ENCODE measurements at regions not wholly inside any gene's neighbourhood (a gene's known extent, or its start where the extent isn't known, plus 50 kb on each side); places are given as distances from the start of the nearest gene placed in this dataset.

GRCh38 chr9:75788006-75788634 is 102.4 kb upstream of the PCSK5 start:
- no peaks in the 10 kb centered on the region for H3K27me3 Mint-ChIP-seq
- Histone ChIP-seq H3K36me3 (ENCODE audit: control insufficient read depth, insufficient read depth, low read length) (no peaks in the 10 kb centered on the region), H3K4me1 (ENCODE audit: control insufficient read depth, insufficient read depth, low read length, poor library complexity, severe bottlenecking) (no peaks in the 10 kb centered on the region), H3K9me3 (ENCODE audit: control insufficient read depth in 2 of 2, low read length in 2 of 2) (no peaks in the 10 kb centered on the region), H3K27me3 (ENCODE audit: control insufficient read depth, insufficient read depth, low read length) (no peaks in the 10 kb centered on the region), H3K27ac (ENCODE audit: insufficient read depth, low read length, poor library complexity, severe bottlenecking) (no peak overlapping the region), H3K4me3 (ENCODE audit: low read depth, low read length) (no peak overlapping the region)
- no peaks in the 10 kb centered on the region for H3K4me1 Mint-ChIP-seq
- H3K27ac Mint-ChIP-seq: no peak overlapping the region
- ATAC-seq (ENCODE audit: low read depth in 2 of 2) (no peak), DNase-seq (no peak)
- no peak overlapping the region for H3K4me3 Mint-ChIP-seq
- peaks cover 3 to 13% (median 5%) of the 10 kb centered on the region in 7 donors for H3K9me3 Mint-ChIP-seq
- no peaks in the 10 kb centered on the region for H3K36me3 Mint-ChIP-seq

GRCh38 chr9:75797085-75797580 is 93.3 kb upstream of the PCSK5 start:
- no peaks in the 10 kb centered on the region for H3K27me3 ChIP-seq (ENCODE audit: control insufficient read depth, insufficient read depth, low read length)
- peaks cover 0 to 1% (median 0%) of the 10 kb centered on the region in 7 donors for H3K9me3 Mint-ChIP-seq
- H3K27me3 Mint-ChIP-seq: no peaks in the 10 kb centered on the region
- no peaks in the 10 kb centered on the region for H3K36me3 ChIP-seq (ENCODE audit: control insufficient read depth, insufficient read depth, low read length)
- no peak overlapping the region for H3K4me3 ChIP-seq (ENCODE audit: low read depth, low read length)
- no peak overlapping the region for H3K4me3 Mint-ChIP-seq
- H3K27ac ChIP-seq (ENCODE audit: insufficient read depth, low read length, poor library complexity, severe bottlenecking): no peak overlapping the region
- no peaks in the 10 kb centered on the region for H3K9me3 ChIP-seq (ENCODE audit: control insufficient read depth in 2 of 2, low read length in 2 of 2)
- no peak for ATAC-seq (ENCODE audit: low read depth in 2 of 2)
- H3K4me1 Mint-ChIP-seq: peaks cover 0 to 5% (median 0%) of the 10 kb centered on the region in 4 donors
- DNase-seq: no peak
- no peaks in the 10 kb centered on the region for H3K36me3 Mint-ChIP-seq
- no peaks in the 10 kb centered on the region for H3K4me1 ChIP-seq (ENCODE audit: control insufficient read depth, insufficient read depth, low read length, poor library complexity, severe bottlenecking)
- H3K27ac Mint-ChIP-seq: no peak overlapping the region

GRCh38 chr9:75798505-75798904 is 92.0 kb upstream of the PCSK5 start:
- H3K4me1 Mint-ChIP-seq: peaks cover 0 to 6% (median 0%) of the 10 kb centered on the region in 4 donors
- Histone ChIP-seq H3K27ac (ENCODE audit: insufficient read depth, low read length, poor library complexity, severe bottlenecking) (no peak overlapping the region), H3K27me3 (ENCODE audit: control insufficient read depth, insufficient read depth, low read length) (no peaks in the 10 kb centered on the region), H3K36me3 (ENCODE audit: control insufficient read depth, insufficient read depth, low read length) (no peaks in the 10 kb centered on the region), H3K9me3 (ENCODE audit: control insufficient read depth in 2 of 2, low read length in 2 of 2) (no peaks in the 10 kb centered on the region), H3K4me3 (ENCODE audit: low read depth, low read length) (no peak overlapping the region), H3K4me1 (ENCODE audit: control insufficient read depth, insufficient read depth, low read length, poor library complexity, severe bottlenecking) (no peaks in the 10 kb centered on the region)
- no peak overlapping the region for H3K27ac Mint-ChIP-seq
- no peak for ATAC-seq (ENCODE audit: low read depth in 2 of 2)
- DNase-seq: no peak
- no peaks in the 10 kb centered on the region for H3K27me3 Mint-ChIP-seq
- no peak overlapping the region for H3K4me3 Mint-ChIP-seq
- peaks cover 0 to 1% (median 0%) of the 10 kb centered on the region in 7 donors for H3K9me3 Mint-ChIP-seq
- no peaks in the 10 kb centered on the region for H3K36me3 Mint-ChIP-seq

GRCh38 chr9:75803130-75803529 is 87.3 kb upstream of the PCSK5 start:
- Mint-ChIP-seq H3K36me3 (no peaks in the 10 kb centered on the region), H3K4me1 (peaks cover 0 to 6% (median 0%) of the 10 kb centered on the region in 4 donors), H3K9me3 (peaks cover 0 to 5% (median 0%) of the 10 kb centered on the region in 7 donors), H3K27me3 (no peaks in the 10 kb centered on the region), H3K27ac (no peak overlapping the region), H3K4me3 (no peak overlapping the region)
- Histone ChIP-seq H3K36me3 (ENCODE audit: control insufficient read depth, insufficient read depth, low read length) (no peaks in the 10 kb centered on the region), H3K9me3 (ENCODE audit: control insufficient read depth in 2 of 2, low read length in 2 of 2) (no peaks in the 10 kb centered on the region), H3K27me3 (ENCODE audit: control insufficient read depth, insufficient read depth, low read length) (no peaks in the 10 kb centered on the region), H3K27ac (ENCODE audit: insufficient read depth, low read length, poor library complexity, severe bottlenecking) (no peak overlapping the region), H3K4me1 (ENCODE audit: control insufficient read depth, insufficient read depth, low read length, poor library complexity, severe bottlenecking) (no peaks in the 10 kb centered on the region), H3K4me3 (ENCODE audit: low read depth, low read length) (no peak overlapping the region)
- ATAC-seq (ENCODE audit: low read depth in 2 of 2) (no peak), DNase-seq (no peak)

GRCh38 chr9:75810063-75810462 is 80.4 kb upstream of the PCSK5 start:
- H3K4me1 ChIP-seq (ENCODE audit: control insufficient read depth, insufficient read depth, low read length, poor library complexity, severe bottlenecking): no peaks in the 10 kb centered on the region
- H3K4me3 ChIP-seq (ENCODE audit: low read depth, low read length): no peak overlapping the region
- no peaks in the 10 kb centered on the region for H3K27me3 Mint-ChIP-seq
- no peaks in the 10 kb centered on the region for H3K36me3 Mint-ChIP-seq
- DNase-seq (no peak), ATAC-seq (ENCODE audit: low read depth in 2 of 2) (no peak)
- no peak overlapping the region for H3K4me3 Mint-ChIP-seq
- H3K27me3 ChIP-seq (ENCODE audit: control insufficient read depth, insufficient read depth, low read length): no peaks in the 10 kb centered on the region
- H3K27ac ChIP-seq (ENCODE audit: insufficient read depth, low read length, poor library complexity, severe bottlenecking): no peak overlapping the region
- no peak overlapping the region for H3K27ac Mint-ChIP-seq
- H3K4me1 Mint-ChIP-seq: no peaks in the 10 kb centered on the region
- H3K9me3 ChIP-seq (ENCODE audit: control insufficient read depth in 2 of 2, low read length in 2 of 2): no peaks in the 10 kb centered on the region
- H3K36me3 ChIP-seq (ENCODE audit: control insufficient read depth, insufficient read depth, low read length): no peaks in the 10 kb centered on the region
- H3K9me3 Mint-ChIP-seq: peaks cover 0 to 18% (median 5%) of the 10 kb centered on the region in 7 donors

- H3K4me1 ChIP-seq (ENCODE audit: control insufficient read depth, insufficient read depth, low read length, poor library complexity, severe bottlenecking): no peaks in the 10 kb centered on the region
- H3K4me3 ChIP-seq (ENCODE audit: low read depth, low read length): no peak overlapping the region
- DNase-seq (no peak), ATAC-seq (ENCODE audit: low read depth in 2 of 2) (no peak)
- H3K36me3 ChIP-seq (ENCODE audit: control insufficient read depth, insufficient read depth, low read length): no peaks in the 10 kb centered on the region
- no peaks in the 10 kb centered on the region for H3K4me1 Mint-ChIP-seq
- no peaks in the 10 kb centered on the region for H3K27me3 Mint-ChIP-seq
- H3K27ac Mint-ChIP-seq: no peak overlapping the region
- no peaks in the 10 kb centered on the region for H3K9me3 ChIP-seq (ENCODE audit: control insufficient read depth in 2 of 2, low read length in 2 of 2)
- H3K4me3 Mint-ChIP-seq: no peak overlapping the region
- no peak overlapping the region for H3K27ac ChIP-seq (ENCODE audit: insufficient read depth, low read length, poor library complexity, severe bottlenecking)
- H3K9me3 Mint-ChIP-seq: peaks cover 0 to 20% (median 7%) of the 10 kb centered on the region in 7 donors
- no peaks in the 10 kb centered on the region for H3K27me3 ChIP-seq (ENCODE audit: control insufficient read depth, insufficient read depth, low read length)
- H3K36me3 Mint-ChIP-seq: no peaks in the 10 kb centered on the region
These were observed 78.8 kb upstream of the PCSK5 start for GRCh38 chr9:75811692-75812091.

GRCh38 chr9:75812141-75812540 is 78.3 kb upstream of the PCSK5 start:
- Histone ChIP-seq H3K9me3 (ENCODE audit: control insufficient read depth in 2 of 2, low read length in 2 of 2) (no peaks in the 10 kb centered on the region), H3K36me3 (ENCODE audit: control insufficient read depth, insufficient read depth, low read length) (no peaks in the 10 kb centered on the region), H3K27ac (ENCODE audit: insufficient read depth, low read length, poor library complexity, severe bottlenecking) (no peak overlapping the region), H3K27me3 (ENCODE audit: control insufficient read depth, insufficient read depth, low read length) (no peaks in the 10 kb centered on the region), H3K4me1 (ENCODE audit: control insufficient read depth, insufficient read depth, low read length, poor library complexity, severe bottlenecking) (no peaks in the 10 kb centered on the region), H3K4me3 (ENCODE audit: low read depth, low read length) (no peak overlapping the region)
- Mint-ChIP-seq H3K27ac (no peak overlapping the region), H3K9me3 (peaks cover 0 to 22% (median 7%) of the 10 kb centered on the region in 7 donors), H3K27me3 (no peaks in the 10 kb centered on the region), H3K36me3 (no peaks in the 10 kb centered on the region), H3K4me3 (no peak overlapping the region), H3K4me1 (no peaks in the 10 kb centered on the region)
- no peak for ATAC-seq (ENCODE audit: low read depth in 2 of 2)
- no peak for DNase-seq

GRCh38 chr9:75814667-75815066 is 75.8 kb upstream of the PCSK5 start:
- Histone ChIP-seq H3K27me3 (ENCODE audit: control insufficient read depth, insufficient read depth, low read length) (no peaks in the 10 kb centered on the region), H3K27ac (ENCODE audit: insufficient read depth, low read length, poor library complexity, severe bottlenecking) (no peak overlapping the region), H3K4me3 (ENCODE audit: low read depth, low read length) (no peak overlapping the region), H3K36me3 (ENCODE audit: control insufficient read depth, insufficient read depth, low read length) (no peaks in the 10 kb centered on the region), H3K4me1 (ENCODE audit: control insufficient read depth, insufficient read depth, low read length, poor library complexity, severe bottlenecking) (no peaks in the 10 kb centered on the region), H3K9me3 (ENCODE audit: control insufficient read depth in 2 of 2, low read length in 2 of 2) (no peaks in the 10 kb centered on the region)
- Mint-ChIP-seq H3K27ac (no peak overlapping the region), H3K4me3 (no peak overlapping the region), H3K9me3 (peaks cover 0 to 29% (median 8%) of the 10 kb centered on the region in 7 donors), H3K27me3 (no peaks in the 10 kb centered on the region), H3K36me3 (no peaks in the 10 kb centered on the region), H3K4me1 (no peaks in the 10 kb centered on the region)
- no peak for DNase-seq
- no peak for ATAC-seq (ENCODE audit: low read depth in 2 of 2)

Data from CD4-positive, CD25-positive, alpha-beta regulatory T cell (primary cell).